GM20431 (cell line): ENCODE measurements at regions not wholly inside any gene's neighbourhood (a gene's known extent, or its start where the extent isn't known, plus 50 kb on each side); places are given as distances from the start of the nearest gene placed in this dataset.

ENCODE experiments used
- in situ Hi-C: fragments of 300-500 bp; cut with MseI, MboI; formaldehyde crosslinking; loops from one replicate; pipeline ENCODE4 v1.15.0; 2020; ENCODE audit warnings: low sequenced_read_pairs; ENCODE audit not compliant: unreplicated experiment

GRCh38 chr13:97559030-97559429, 125.1 kb downstream of the RAP2A start:
- in situ Hi-C loops: no loop called here

GRCh38 chr13:97559981-97560380, 126.0 kb downstream of the RAP2A start:
- in situ Hi-C loops: no loop called here

DNA sequence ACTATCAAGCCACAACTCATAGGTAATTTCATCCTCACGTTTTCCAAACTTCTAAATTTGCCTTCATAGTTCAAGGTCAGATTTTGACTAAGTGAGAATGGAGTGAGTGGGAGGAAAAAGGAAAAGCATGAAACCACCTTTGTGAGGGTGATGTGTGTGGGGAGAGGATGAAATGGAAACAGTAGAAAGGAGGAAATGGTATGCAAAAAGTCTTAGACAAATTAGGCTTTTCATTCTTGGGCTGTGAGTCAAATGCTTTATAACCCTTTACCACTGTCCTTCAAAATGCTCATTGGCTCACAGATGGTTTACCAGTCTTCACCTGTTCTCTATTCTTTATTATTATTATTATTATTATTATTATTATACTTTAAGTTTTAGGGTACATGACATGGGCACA, 127.2 kb downstream of the RAP2A start:
- in situ Hi-C loops: no loop called here

- in situ Hi-C loops: no loop called here
These were observed 129.0 kb downstream of the RAP2A start for GRCh38 chr13:97562962-97563361.

DNA sequence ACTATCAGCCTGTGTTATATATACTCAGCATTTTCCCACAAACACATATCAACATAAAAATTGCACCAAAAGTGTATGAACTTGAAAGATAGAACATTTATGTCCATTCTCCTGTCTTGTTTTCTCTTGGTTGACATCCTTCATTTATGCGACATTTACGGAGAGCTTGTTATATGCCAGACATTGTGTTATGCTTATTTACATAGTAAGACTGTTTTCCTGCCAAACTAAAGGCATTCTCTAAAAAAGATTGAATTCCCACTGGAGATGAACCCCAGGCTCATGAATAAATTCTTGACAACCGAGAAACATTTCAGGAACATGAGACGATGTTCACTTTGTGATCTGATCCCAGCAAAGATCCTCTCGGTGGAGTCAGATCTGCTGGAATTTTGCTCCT, 131.0 kb downstream of the RAP2A start:
- in situ Hi-C loops: no loop called here

GRCh38 chr13:97565906-97566305, 131.9 kb downstream of the RAP2A start:
- in situ Hi-C loops: no loop called here

DNA sequence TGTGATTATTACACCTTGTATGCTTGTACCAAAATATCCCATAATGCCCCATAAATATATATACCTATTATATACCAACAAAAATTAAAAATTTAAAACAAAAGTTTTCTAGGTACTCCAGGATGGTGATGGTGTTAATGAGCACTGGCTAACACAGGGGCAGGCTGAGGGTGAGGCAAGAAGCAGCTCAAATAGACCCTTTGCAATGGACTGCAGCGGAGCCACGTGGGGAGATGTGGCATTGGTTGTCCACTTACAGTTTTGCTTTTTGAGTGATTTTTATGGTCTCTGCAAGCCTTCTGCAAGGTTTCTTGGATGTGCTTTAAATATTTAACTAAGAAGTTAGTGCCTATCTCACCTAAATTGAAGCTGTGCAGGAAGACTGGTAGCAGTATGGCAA, 132.9 kb downstream of the RAP2A start:
- in situ Hi-C loops: no loop called here

DNA sequence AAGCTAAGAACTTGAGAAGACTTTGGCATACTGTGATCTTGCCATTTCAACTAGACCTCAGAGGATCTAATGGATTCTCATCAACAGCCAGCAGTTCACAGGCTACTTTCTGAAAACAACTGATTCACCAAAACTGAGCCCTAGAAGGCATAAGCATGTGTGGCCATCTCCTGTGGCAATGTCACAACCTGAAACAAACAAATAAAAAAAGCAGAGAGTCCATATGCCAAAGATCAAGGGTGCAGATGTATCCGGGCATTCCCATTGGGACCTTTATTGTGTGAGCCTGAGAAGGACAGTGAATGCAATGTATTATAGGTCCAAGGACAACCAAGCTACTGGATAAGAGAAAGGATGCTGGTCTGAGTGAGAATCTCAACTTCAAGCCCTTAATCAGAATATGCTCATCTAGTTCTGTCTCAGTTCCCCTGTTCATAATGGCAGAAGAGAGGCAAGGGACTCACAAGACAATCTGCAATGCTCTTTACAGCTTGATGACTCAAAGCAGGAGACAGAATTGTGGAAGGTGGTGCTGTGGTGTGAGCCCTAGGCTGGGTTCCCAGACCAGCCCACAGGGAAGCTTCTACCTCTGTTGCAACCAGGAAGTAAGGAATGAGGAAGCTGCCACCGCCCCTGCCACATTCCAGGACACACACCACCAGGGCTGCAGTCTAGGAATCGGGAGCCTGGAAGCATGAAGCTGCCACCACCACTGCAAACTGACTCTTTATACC, 133.7 kb downstream of the RAP2A start:
- in situ Hi-C loops: no loop called here

DNA sequence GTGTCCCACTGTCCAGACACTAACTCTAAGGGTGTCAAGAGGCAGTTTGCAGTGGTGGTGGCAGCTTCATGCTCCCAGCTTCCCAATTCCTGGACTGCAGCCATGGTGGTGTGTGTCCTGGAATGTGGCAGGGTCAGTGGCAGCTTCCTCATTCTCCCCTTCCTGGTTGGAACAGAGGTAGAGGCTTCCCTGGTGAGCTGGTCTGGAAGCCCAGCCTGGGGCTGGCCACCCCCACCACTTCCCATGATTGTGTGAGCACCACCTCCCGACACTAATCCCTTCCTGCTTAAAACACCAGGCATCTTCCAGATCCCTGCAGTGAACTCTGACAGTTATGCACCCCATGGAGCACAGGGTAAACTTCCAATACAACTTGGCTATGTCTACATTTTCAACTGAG, 134.9 kb downstream of the RAP2A start:
- in situ Hi-C loops: no loop called here

DNA sequence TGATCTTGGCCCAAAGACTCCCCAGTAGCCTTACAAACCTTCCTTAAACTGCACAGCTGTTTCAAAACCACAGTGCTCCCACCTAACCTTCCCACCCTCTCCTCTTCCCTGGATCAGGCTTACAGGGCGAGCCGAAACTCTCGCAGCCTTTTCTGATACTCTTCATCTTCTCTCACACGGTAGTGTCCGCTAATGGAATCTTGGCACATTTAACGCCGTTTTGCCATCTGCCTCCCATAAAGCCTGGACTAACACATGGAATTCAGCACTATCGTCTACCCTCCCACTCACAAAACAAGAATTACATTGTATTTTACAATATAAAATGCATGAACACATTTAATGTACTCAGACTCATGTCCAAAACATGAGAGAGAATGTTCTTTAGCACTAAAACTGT, 135.9 kb downstream of the RAP2A start:
- in situ Hi-C loops: no loop called here

GRCh38 chr13:97570442-97570841, 136.5 kb downstream of the RAP2A start:
- in situ Hi-C loops: no loop called here

- in situ Hi-C loops: no loop called here
These were observed 139.0 kb downstream of the RAP2A start for GRCh38 chr13:97573011-97573410.

- in situ Hi-C loops: no loop called here
These were observed 141.0 kb downstream of the RAP2A start for GRCh38 chr13:97574926-97575325.

DNA sequence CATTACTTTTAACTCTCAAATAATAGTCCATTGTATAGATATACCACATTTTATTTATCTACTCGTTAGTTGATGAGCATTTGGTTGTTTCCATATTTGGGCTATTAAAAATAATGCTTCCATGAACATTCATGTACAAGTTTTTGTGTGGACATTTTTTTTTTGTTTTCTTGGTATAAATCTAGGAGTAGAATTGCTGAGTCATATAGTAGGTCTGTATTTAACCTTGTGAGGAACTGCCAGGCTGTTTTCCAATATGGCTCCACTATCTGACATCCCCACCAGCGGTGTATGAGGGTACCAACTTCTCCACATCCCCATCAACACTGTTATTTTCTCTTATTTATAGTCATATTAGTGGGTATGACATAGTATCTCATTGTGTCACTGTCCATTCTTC, 143.1 kb downstream of the RAP2A start:
- in situ Hi-C loops: no loop called here

GRCh38 chr13:97582170-97582569, 148.2 kb downstream of the RAP2A start:
- in situ Hi-C loops: no loop called here

- in situ Hi-C loops: no loop called here
These were observed 150.0 kb downstream of the RAP2A start for GRCh38 chr13:97583907-97584497.

DNA sequence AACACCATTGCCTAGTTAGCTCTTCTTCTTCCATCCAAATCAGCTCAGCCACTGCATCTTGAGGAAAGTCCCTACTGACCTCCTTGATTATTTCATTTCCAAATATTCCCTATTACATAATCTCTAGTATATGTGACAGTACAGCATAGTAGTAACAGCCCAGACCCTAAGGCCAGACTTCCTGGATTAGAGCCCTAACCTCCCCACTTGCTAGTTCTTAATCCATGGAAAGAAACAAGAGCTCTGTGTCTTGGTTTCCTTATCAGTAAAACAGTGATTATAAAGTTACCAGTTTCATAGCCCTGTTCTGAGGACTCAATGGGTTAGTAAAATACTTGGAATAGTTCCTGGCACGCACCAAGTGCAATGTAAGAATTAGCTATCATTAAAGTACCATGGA, 153.0 kb downstream of the RAP2A start:
- in situ Hi-C loops: no loop called here

DNA sequence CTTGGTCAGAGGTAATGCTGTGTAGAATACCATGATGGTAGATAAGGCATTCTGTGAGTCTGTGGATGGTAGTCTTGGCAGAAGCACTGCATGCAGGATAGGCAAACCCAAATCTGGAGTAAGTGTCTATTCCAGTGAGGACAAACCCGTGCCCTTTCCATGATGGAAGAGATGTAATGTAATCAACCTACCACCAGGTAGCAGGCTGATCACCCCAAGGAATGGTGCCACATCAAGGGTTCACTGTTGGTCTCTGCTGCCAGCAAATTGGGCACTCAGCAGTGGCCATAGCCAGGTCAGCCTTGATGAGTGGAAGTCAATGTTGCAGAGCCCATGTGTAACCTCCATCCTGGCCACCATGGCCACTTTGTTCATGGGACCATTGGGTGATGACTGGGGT, 155.0 kb downstream of the RAP2A start:
- in situ Hi-C loops: no loop called here

DNA sequence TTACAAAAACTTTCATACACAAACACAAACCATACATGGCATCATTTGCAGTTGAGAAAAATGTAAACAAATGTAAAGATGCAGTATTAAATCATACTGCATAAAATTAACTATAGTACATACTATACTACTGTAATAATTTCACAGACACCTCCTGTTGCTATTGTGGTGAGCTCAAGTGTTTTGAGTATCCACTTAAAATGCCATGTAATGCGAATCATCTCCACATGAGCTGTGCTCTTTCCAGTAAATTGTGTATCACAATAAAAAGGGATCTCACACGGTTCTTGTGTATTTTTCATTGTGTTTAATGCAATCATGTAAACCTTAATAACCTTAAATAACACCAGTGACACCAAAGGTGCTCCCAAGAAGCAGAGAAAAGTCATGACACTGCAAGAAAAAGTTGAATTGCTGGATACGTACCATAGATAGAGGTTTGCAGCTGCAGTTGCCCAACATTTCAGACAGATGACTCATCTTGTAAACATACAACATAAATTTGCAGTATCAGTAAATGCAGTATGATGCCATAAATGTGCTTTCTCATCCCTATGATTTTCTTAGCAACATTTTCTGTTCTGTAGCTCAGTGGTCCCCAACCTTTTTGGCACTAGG, 166.6 kb downstream of the RAP2A start:
- in situ Hi-C loops: no loop called here

DNA sequence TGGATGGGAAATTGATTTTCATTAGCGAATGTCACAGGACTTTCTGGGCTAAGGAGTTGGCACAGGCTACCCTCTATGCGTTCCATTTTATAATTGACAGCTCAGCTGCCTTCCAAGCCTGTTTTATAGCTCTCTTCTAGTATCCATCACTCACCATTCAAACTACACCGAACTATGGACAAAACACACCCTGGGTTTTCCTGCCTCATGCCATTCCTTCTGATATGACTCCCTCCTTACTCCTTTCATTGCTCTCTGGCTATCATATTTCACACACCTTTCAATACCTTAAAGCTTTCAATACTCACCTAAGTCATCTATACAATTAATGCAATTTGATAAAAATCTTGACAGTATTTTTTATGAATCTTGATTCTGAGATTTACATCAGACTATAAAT, 181.3 kb downstream of the RAP2A start:
- in situ Hi-C loops: no loop called here

DNA sequence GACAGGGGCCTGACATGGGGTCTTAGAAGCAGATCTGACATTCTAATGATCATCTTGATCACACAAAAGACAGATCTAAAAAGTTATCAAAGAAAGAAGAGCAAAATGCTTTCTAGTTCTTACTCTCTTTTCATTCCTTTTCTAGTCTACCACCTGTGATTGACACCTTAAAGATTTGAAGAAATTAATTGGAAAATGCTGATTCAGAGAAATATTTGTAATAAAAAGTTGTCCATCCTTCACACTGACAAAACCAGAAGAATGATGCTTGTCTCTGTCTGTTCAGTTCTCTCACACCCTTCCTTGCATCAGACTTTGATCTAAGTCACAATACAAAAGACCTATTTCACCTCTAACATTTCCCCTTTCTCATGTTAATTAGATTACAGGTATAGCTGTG, 182.4 kb downstream of the RAP2A start:
- in situ Hi-C loops: no loop called here

DNA sequence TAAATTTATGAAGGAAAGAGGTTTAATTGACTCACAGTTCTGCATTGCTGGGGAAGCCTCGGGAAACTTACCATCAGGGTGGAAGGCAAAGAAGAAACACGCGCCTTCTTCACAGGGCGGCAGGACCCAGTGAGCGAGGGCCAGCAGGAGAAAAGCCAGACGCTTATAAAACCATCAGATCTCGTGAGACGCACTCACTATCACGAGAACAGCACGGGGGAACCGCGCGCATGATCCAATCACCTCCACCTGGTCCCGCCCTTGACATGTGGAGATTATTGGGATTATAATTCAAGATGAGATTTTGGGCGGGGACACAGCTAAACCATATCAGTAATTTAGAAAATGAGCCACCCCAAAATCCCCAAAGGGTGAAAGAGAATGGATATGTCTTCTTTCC, 187.1 kb downstream of the RAP2A start:
- in situ Hi-C loops: no loop called here
